ENCODE measurements at regions not wholly inside any gene's neighbourhood (a gene's known extent, or its start where the extent isn't known, plus 50 kb on each side); places are given as distances from the start of the nearest gene placed in this dataset.

GRCh38 chr17:36862116-36862920, 75.0 kb upstream of the LHX1 start:
- no peak for TF ChIP-seq CTCF (IDR thresholded peaks at IDR 0.05)
- no peak for TF ChIP-seq ZFX (IDR thresholded peaks at IDR 0.05; ENCODE audit: borderline replicate concordance)
